ENCODE measurements at regions not wholly inside any gene's neighbourhood (a gene's known extent, or its start where the extent isn't known, plus 50 kb on each side); places are given as distances from the start of the nearest gene placed in this dataset.

GRCh38 chr1:164137273-164137925 lies 421.6 kb upstream of the PBX1 start:
- Histone ChIP-seq H2AFZ (ENCODE audit: low read length) (no peak overlapping the region), H2AK5ac (ENCODE audit: insufficient read length, low read length) (no peak overlapping the region), H2BK120ac (ENCODE audit: low read depth, low read length, poor library complexity, severe bottlenecking) (no peak overlapping the region), H4K20me1 (ENCODE audit: control insufficient read depth, insufficient read depth, insufficient read length) (no peaks in the 10 kb centered on the region), H3K27me3 (ENCODE audit: insufficient read depth, low read length) (no peaks in the 10 kb centered on the region), H3K4me2 (ENCODE audit: insufficient read depth, insufficient read length, low read length) (no peak overlapping the region), H3K23me2 (ENCODE audit: insufficient read length, low read depth, low read length, poor library complexity, severe bottlenecking) (no peaks in the 10 kb centered on the region), H3K27ac (ENCODE audit: insufficient read length, low read depth, low read length) (no peak overlapping the region), H4K8ac (replicated peaks; ENCODE audit: insufficient read length, low read depth, low read length) (no peak overlapping the region), H4K5ac (ENCODE audit: insufficient read length, low read depth, low read length) (no peak overlapping the region), H3K79me1 (ENCODE audit: insufficient read depth, low read depth, low read length, poor library complexity, severe bottlenecking) (no peaks in the 10 kb centered on the region), H2BK20ac (ENCODE audit: low read depth, low read length, poor library complexity, severe bottlenecking) (no peak overlapping the region), H3K4me1 (ENCODE audit: insufficient read depth, low read length) (no peaks in the 10 kb centered on the region), H3K56ac (ENCODE audit: insufficient read length, low read depth, low read length) (no peak overlapping the region), H3K9ac (ENCODE audit: extremely low read depth, insufficient read length, low read length) (no peak overlapping the region), H3K23ac (ENCODE audit: insufficient read length, low read depth, low read length) (no peak overlapping the region), H3K79me2 (ENCODE audit: insufficient read depth, low read length) (no peaks in the 10 kb centered on the region), H3T11ph (ENCODE audit: low read length) (no peak overlapping the region), H2BK15ac (ENCODE audit: low read depth, low read length) (no peak overlapping the region), H4K91ac (ENCODE audit: insufficient read length, low read depth, low read length) (no peak overlapping the region), H3K14ac (ENCODE audit: insufficient read depth, low read length) (no peak overlapping the region), H2BK12ac (ENCODE audit: insufficient read length, low read depth, low read length) (no peak overlapping the region), H3K18ac (ENCODE audit: insufficient read length, low read depth, low read length) (no peak overlapping the region), H3K9me3 (ENCODE audit: control insufficient read depth, low read depth, low read length) (no peaks in the 10 kb centered on the region), H2BK5ac (ENCODE audit: insufficient read length, low read length) (no peak overlapping the region), H3K4ac (ENCODE audit: low read depth, low read length) (no peak overlapping the region)
- Mint-ChIP-seq H3K27ac (no peak overlapping the region), H3K27me3 (ENCODE audit: low read depth) (no peaks in the 10 kb centered on the region), H3K4me3 (no peak overlapping the region), H3K36me3 (ENCODE audit: insufficient read depth in 1 of 3, low read depth in 3 of 3) (no peaks in the 10 kb centered on the region; a peak in 1 of 7 replicates), H3K9me3 (no peaks in the 10 kb centered on the region; a peak in 1 of 5 replicates), H3K4me1 (no peaks in the 10 kb centered on the region)
- TF ChIP-seq CTCF (conservative IDR thresholded peaks at IDR 0.05): no peak
- no CpG with 5 or more reads among the region's 3 CpGs for WGBS (ENCODE audit: extremely low coverage, insufficient read length, low lambda C conversion rate)
- no peak for DNase-seq
